Activated gamma-delta T cell (primary cell): ENCODE measurements at regions not wholly inside any gene's neighbourhood (a gene's known extent, or its start where the extent isn't known, plus 50 kb on each side); places are given as distances from the start of the nearest gene placed in this dataset.
"Not testable (repeated sequence)": the region's sequence is repeated elsewhere in the genome, so short reads cannot be mapped to it uniquely, and the experiment has no call there.

Source experiments
- DNase-seq: peaks from one replicate; lab custom pipeline; 2025; lab: John Stamatoyannopoulos, UW

- DNase-seq, result no peak
These were observed 227.4 kb upstream of the CXorf51B start for GRCh38 chrX:146581981-146582712.

GRCh38 chrX:146602246-146602645, 207.3 kb upstream of the CXorf51B start:
- DNase-seq, result no peak

- DNase-seq, result no peak
These were observed 205.4 kb upstream of the CXorf51B start for GRCh38 chrX:146604196-146604595.

GRCh38 chrX:146614663-146615478, 194.7 kb upstream of the CXorf51B start:
- DNase-seq, result no peak

- DNase-seq, result no peak
These were observed 193.8 kb upstream of the CXorf51B start for GRCh38 chrX:146615628-146616348.

- DNase-seq, result peak; percentile 7
These were observed 189.6 kb upstream of the CXorf51B start for GRCh38 chrX:146619943-146620342.

- DNase-seq, result no peak
These were observed 151.2 kb upstream of the CXorf51B start for GRCh38 chrX:146658379-146658778.

GRCh38 chrX:146707781-146708180, 101.8 kb upstream of the CXorf51B start:
- no peak for DNase-seq

GRCh38 chrX:146708866-146709265, 100.7 kb upstream of the CXorf51B start:
- DNase-seq, result not testable (repeated sequence)

GRCh38 chrX:146754268-146754667, 55.3 kb upstream of the CXorf51B start:
- DNase-seq, result no peak

- DNase-seq, result no peak
These were observed 54.4 kb upstream of the CXorf51B start for GRCh38 chrX:146755214-146755613.
